ENCODE measurements at regions not wholly inside any gene's neighbourhood (a gene's known extent, or its start where the extent isn't known, plus 50 kb on each side); places are given as distances from the start of the nearest gene placed in this dataset.

- H3K4me3 ChIP-seq (ENCODE audit: low read depth, low read length): no peak overlapping the region
- TF ChIP-seq CTCF (IDR thresholded peaks at IDR 0.05; ENCODE audit: insufficient read depth, low read length, missing control alignments): no peak
- DNase-seq (ENCODE audit: low read depth, low spot score): no peak
- ChIA-PET CTCF (no interaction called here), POLR2A (no interaction called here)
These were observed 249.4 kb upstream of the KLHL29 start for GRCh38 chr2:23135481-23136100.

GRCh38 chr2:23137166-23137565, 247.8 kb upstream of the KLHL29 start:
- DNase-seq (ENCODE audit: low read depth, low spot score): no peak
- no peak overlapping the region for H3K4me3 ChIP-seq (ENCODE audit: low read depth, low read length)
- TF ChIP-seq CTCF (IDR thresholded peaks at IDR 0.05; ENCODE audit: insufficient read depth, low read length, missing control alignments): no peak
- ChIA-PET CTCF (no interaction called here), POLR2A (no interaction called here)

GRCh38 chr2:23138701-23139100, 246.3 kb upstream of the KLHL29 start:
- ChIA-PET POLR2A (no interaction called here), CTCF (no interaction called here)

GRCh38 chr2:23145460-23145859, 239.5 kb upstream of the KLHL29 start:
- ChIA-PET POLR2A (no interaction called here), CTCF (no interaction called here)
- H3K4me3 ChIP-seq (ENCODE audit: low read depth, low read length): no peak overlapping the region
- no peak for DNase-seq (ENCODE audit: low read depth, low spot score)
- no peak for TF ChIP-seq CTCF (IDR thresholded peaks at IDR 0.05; ENCODE audit: insufficient read depth, low read length, missing control alignments)

More at GRCh38 chr2:23138701-23139100, 246.3 kb upstream of the KLHL29 start:
- no peak for DNase-seq (ENCODE audit: low read depth, low spot score)
- TF ChIP-seq CTCF (IDR thresholded peaks at IDR 0.05; ENCODE audit: insufficient read depth, low read length, missing control alignments): no peak
- H3K4me3 ChIP-seq (ENCODE audit: low read depth, low read length): no peak overlapping the region

GRCh38 chr2:23146011-23146410, 239.0 kb upstream of the KLHL29 start:
- DNase-seq (ENCODE audit: low read depth, low spot score): no peak
- no peak for TF ChIP-seq CTCF (IDR thresholded peaks at IDR 0.05; ENCODE audit: insufficient read depth, low read length, missing control alignments)
- H3K4me3 ChIP-seq (ENCODE audit: low read depth, low read length): no peak overlapping the region
- ChIA-PET POLR2A (no interaction called here), CTCF (no interaction called here)

- POLR2A ChIA-PET: no interaction called here
These were observed 236.6 kb upstream of the KLHL29 start for GRCh38 chr2:23148342-23148741.

More at GRCh38 chr2:23148342-23148741, 236.6 kb upstream of the KLHL29 start:
- no peak overlapping the region for H3K4me3 ChIP-seq (ENCODE audit: low read depth, low read length)
- CTCF ChIA-PET: no interaction called here
- TF ChIP-seq CTCF (IDR thresholded peaks at IDR 0.05; ENCODE audit: insufficient read depth, low read length, missing control alignments): no peak
- no peak for DNase-seq (ENCODE audit: low read depth, low spot score)

All from AG04449 (cell line).